ENCODE measurements at regions not wholly inside any gene's neighbourhood (a gene's known extent, or its start where the extent isn't known, plus 50 kb on each side); places are given as distances from the start of the nearest gene placed in this dataset.
"Not testable (repeated sequence)": the region's sequence is repeated elsewhere in the genome, so short reads cannot be mapped to it uniquely, and the experiment has no call there.

- ATAC-seq (no peak), DNase-seq (ENCODE audit: low spot score) (no peak)
- intact Hi-C loops (cut with DNase I), result no loop called here
Observed at GRCh38 chr4:20074450-20074849, 177.3 kb upstream of the SLIT2 start.

GRCh38 chr4:20065952-20066351, 185.8 kb upstream of the SLIT2 start:
- DNase-seq (ENCODE audit: low spot score), result no peak
- intact Hi-C loops (cut with DNase I), result no loop called here
- ATAC-seq, result no peak

GRCh38 chr4:20062857-20063256, 188.8 kb upstream of the SLIT2 start:
- ATAC-seq; intact Hi-C loops (cut with DNase I); DNase-seq (ENCODE audit: low spot score): not testable (repeated sequence)

GRCh38 chr4:20062054-20062453, 189.7 kb upstream of the SLIT2 start:
- intact Hi-C loops (cut with DNase I), result no loop called here
- no peak for DNase-seq (ENCODE audit: low spot score)
- ATAC-seq, result no peak

GRCh38 chr4:20050768-20051167, 200.9 kb upstream of the SLIT2 start:
- intact Hi-C loops (cut with DNase I), result no loop called here
- DNase-seq (ENCODE audit: low spot score) (no peak), ATAC-seq (no peak)

GRCh38 chr4:20049889-20050288, 201.8 kb upstream of the SLIT2 start:
- no peak for ATAC-seq

GRCh38 chr4:20046931-20047677, 204.6 kb upstream of the SLIT2 start:
- no peak for ATAC-seq
- DNase-seq (ENCODE audit: low spot score), result no peak
- intact Hi-C loops (cut with DNase I), result no loop called here

More at GRCh38 chr4:20049889-20050288, 201.8 kb upstream of the SLIT2 start:
- intact Hi-C loops (cut with DNase I), result no loop called here
- no peak for DNase-seq (ENCODE audit: low spot score)

GRCh38 chr4:20046179-20046578, 205.5 kb upstream of the SLIT2 start:
- no peak for DNase-seq (ENCODE audit: low spot score)
- no peak for ATAC-seq
- intact Hi-C loops (cut with DNase I), result no loop called here

GRCh38 chr4:20044966-20045365, 206.7 kb upstream of the SLIT2 start:
- intact Hi-C loops (cut with DNase I), result no loop called here
- DNase-seq (ENCODE audit: low spot score) (no peak), ATAC-seq (no peak)

- DNase-seq (ENCODE audit: low spot score) (no peak), ATAC-seq (no peak)
- intact Hi-C loops (cut with DNase I), result no loop called here
Observed at GRCh38 chr4:20044502-20044911, 207.2 kb upstream of the SLIT2 start.

- DNase-seq (ENCODE audit: low spot score) (no peak), ATAC-seq (no peak)
- intact Hi-C loops (cut with DNase I), result no loop called here
Observed at GRCh38 chr4:20043991-20044390, 207.7 kb upstream of the SLIT2 start.

GRCh38 chr4:20042769-20043168, 208.9 kb upstream of the SLIT2 start:
- ATAC-seq, result no peak
- intact Hi-C loops (cut with DNase I), result no loop called here

GRCh38 chr4:20041839-20042407, 209.8 kb upstream of the SLIT2 start:
- DNase-seq (ENCODE audit: low spot score) (no peak), ATAC-seq (no peak)
- intact Hi-C loops (cut with DNase I), result no loop called here

More at GRCh38 chr4:20042769-20043168, 208.9 kb upstream of the SLIT2 start:
- no peak for DNase-seq (ENCODE audit: low spot score)

GRCh38 chr4:20037745-20038144, 214.0 kb upstream of the SLIT2 start:
- no peak for ATAC-seq
- DNase-seq (ENCODE audit: low spot score), result no peak
- intact Hi-C loops (cut with DNase I), result no loop called here

- intact Hi-C loops (cut with DNase I), result no loop called here
- no peak for DNase-seq (ENCODE audit: low spot score)
- ATAC-seq, result no peak
Observed at GRCh38 chr4:20030108-20030507, 221.6 kb upstream of the SLIT2 start.

- intact Hi-C loops (cut with DNase I), result no loop called here
- no peak for DNase-seq (ENCODE audit: low spot score)
- ATAC-seq, result no peak
Observed at GRCh38 chr4:20028645-20029044, 223.1 kb upstream of the SLIT2 start.

GRCh38 chr4:20026456-20026855, 225.2 kb upstream of the SLIT2 start:
- DNase-seq (ENCODE audit: low spot score) (no peak), ATAC-seq (no peak)
- intact Hi-C loops (cut with DNase I), result no loop called here

- intact Hi-C loops (cut with DNase I), result no loop called here
- no peak for ATAC-seq
Observed at GRCh38 chr4:20022471-20022870, 229.2 kb upstream of the SLIT2 start.

GRCh38 chr4:20020056-20020455, 231.6 kb upstream of the SLIT2 start:
- DNase-seq (ENCODE audit: low spot score) (no peak), ATAC-seq (no peak)
- intact Hi-C loops (cut with DNase I), result no loop called here

More at GRCh38 chr4:20022471-20022870, 229.2 kb upstream of the SLIT2 start:
- no peak for DNase-seq (ENCODE audit: low spot score)

- ATAC-seq (no peak), DNase-seq (ENCODE audit: low spot score) (no peak)
- intact Hi-C loops (cut with DNase I), result no loop called here
Observed at GRCh38 chr4:20019310-20020015, 232.2 kb upstream of the SLIT2 start.
